CD4-positive, alpha-beta T cell treated with Interleukin-15 for 1 hour (primary cell): ENCODE measurements at regions not wholly inside any gene's neighbourhood (a gene's known extent, or its start where the extent isn't known, plus 50 kb on each side); places are given as distances from the start of the nearest gene placed in this dataset.

ENCODE experiments used
- DNase-seq: peaks from one replicate; pipeline ENCODE4 v3.0.0-alpha.2; 2020

GRCh38 chr12:98296462-98297079, 218.8 kb upstream of the TMPO start:
- no peak for DNase-seq

DNA sequence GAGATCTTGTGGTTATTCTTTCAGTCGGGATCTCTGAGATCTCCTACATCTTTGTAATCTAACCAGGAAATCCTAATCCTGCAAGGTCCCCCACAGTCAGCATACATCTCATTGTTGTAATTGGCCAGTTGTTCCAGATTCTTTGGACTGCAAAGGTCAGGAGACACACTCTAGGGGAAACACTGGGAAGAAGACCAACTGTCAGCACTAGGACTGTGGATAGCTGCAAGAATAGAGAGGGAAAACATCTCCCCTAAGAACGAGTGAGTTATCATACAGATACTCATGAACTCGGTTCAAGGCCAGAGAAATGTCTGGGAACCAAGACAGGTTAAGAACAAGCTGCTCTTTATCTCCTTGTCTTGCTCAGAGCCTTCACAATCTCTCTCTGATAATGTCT, 217.9 kb upstream of the TMPO start:
- DNase-seq = no peak

DNA sequence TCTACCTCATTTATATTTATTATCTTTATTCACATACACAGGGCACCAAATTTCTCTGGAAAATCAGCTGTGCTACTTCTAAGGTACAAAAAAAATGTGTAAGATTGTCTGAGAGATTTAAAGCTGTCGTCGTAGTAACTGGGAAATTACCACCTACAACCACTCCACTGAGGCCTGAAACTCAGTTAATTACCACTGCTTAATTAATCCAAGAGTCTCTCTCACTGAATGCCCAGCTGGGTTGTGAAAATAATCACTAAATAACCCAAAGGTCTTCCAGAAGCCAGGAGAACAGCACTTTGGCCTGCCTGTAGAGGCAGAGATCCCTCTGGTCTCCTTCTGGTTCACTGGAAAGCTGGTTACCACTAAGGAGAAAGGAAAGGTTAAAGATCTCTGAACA, 207.2 kb upstream of the TMPO start:
- no peak for DNase-seq

DNA sequence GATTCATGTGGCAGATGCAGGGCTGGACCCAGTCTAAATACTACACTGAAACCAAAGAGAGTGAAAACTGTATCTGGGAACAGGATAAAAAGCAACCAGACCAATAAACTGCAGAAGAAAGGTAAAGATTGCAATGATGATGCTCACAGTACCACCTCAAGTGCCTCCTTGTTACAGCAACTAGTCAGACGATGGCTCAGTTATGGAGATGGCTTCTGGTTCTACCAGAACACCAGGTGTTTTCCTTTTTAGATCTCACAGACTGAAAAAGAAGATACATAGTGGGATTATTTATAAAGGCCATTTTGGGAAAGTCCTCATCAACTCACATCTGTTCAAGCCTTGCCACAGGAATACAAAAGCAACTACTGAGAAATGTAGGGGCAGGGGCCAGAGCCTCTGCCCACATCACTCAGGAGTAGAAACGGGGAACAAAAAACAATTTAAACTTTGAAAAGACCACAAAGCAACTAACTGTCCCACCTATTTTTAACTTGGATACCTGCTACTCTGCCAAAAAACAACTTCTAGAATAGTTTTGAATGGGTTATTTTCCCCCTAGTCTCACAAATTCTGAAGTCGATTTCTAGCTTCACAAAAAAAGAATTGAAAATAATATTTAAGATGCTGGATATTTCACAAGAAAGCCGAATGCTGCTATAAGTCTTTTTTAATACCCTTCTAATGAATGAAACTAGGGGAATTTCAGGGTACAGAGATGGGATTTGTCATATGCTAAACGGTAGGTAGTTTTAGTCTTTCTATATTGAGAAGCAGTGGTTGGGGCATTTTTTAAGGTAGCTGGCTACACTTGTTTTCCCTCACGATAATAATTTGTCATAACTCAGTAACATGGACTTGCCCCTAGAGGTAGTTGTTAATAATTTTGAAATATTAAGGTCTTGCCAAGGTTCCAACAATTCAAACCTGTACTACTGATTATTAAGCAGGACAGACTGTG, 197.2 kb upstream of the TMPO start:
- no peak for DNase-seq

GRCh38 chr12:98319716-98320425, 195.5 kb upstream of the TMPO start:
- no peak for DNase-seq

GRCh38 chr12:98325003-98325402, 190.4 kb upstream of the TMPO start:
- no peak for DNase-seq

GRCh38 chr12:98328467-98328866, 186.9 kb upstream of the TMPO start:
- DNase-seq = no peak

GRCh38 chr12:98329589-98329988, 185.8 kb upstream of the TMPO start:
- DNase-seq = no peak

DNA sequence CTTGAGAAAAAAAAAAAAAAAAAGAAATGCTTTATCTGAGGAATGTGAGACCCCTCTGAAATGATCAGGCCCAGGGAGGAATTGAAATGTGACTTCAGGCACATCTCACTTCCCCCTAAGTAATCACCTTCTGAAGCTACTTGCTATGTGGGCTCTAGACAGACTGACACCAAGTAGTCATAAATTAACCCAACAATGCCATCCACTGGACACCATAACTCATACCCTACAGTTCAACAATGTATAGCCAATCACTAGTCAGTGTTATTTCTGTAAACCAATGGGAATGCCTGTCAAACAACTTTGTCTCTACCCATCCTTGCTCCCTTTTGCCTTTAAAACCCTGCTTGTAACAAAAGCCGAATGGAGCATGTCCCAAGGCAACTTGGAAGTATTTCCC, 182.7 kb upstream of the TMPO start:
- DNase-seq = no peak

GRCh38 chr12:98334768-98335167, 180.6 kb upstream of the TMPO start:
- no peak for DNase-seq

GRCh38 chr12:98341026-98341425, 174.4 kb upstream of the TMPO start:
- no peak for DNase-seq

DNA sequence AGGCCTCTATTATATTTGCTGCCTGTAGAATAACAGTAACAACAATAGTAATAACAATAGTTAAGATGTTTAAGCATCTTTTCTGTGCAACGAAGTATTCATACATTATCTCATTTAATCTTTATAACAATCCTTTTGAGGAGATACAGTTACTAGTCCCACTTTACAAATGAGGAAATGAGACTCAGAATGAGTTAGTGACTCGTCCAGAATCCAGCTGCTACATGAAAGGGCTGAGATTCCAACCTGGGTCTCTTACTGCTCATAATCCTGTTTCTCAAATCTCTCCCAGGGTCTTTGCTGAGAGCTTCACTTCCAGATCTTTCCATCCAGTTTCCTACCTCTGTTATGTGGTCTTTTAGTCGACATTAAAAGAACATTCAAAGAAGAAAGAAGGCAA, 173.7 kb upstream of the TMPO start:
- no peak for DNase-seq

DNA sequence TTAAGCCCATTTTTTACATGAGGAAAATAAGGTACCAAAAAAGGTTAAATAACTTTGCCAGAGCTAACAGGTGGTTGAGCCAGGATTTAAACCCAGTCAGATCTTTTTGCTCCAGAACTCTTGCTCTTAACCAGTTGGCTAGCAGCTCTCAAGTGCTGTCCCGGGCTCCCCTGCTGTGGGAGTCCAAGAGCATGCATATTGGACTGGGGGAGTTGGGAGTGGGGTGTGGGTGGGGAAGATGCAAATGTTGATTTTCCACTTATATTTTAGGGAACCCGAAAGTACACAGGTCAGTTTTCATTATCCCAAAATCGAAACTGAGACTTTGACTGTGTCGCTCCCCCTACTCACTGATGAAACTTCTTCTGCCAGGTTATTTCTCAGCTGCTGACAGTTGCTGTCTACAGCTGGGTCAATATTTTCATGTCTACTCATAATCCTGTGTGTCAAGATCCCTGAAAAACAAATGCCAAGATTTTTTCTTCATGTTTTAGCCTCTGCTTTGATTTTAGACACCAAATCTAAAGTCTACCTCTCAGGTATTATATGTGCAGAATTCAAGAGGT, 172.3 kb upstream of the TMPO start:
- no peak for DNase-seq

GRCh38 chr12:98344046-98344930, 171.1 kb upstream of the TMPO start:
- no peak for DNase-seq

DNA sequence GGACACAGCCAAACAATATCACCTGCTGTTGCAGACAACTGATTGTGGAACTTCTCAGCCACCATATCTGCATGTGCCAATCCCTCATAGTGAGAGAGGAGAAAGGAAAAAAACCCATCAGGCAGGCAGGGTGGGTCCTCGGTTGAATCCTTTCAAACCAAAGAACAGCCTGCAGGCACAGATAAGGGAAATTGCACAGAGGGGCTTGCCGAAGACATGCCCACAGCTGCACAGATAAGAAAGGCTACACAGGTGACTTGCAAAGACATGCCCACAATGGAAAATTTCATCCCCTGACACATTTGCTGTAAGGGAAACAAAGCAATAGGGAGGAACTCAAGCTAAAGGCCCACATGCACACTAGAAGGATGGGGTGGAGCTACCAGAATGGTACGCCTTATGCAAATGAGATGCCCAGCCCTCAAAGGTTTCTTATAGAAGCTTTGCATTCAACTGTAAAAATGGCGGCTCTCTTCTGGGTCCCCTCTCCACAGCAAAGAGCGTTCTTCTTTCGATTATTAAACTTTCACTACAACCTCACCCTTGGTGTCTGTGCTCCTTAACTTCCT, 170.0 kb upstream of the TMPO start:
- no peak for DNase-seq

GRCh38 chr12:98351089-98351488, 164.3 kb upstream of the TMPO start:
- no peak for DNase-seq

GRCh38 chr12:98351784-98352183, 163.6 kb upstream of the TMPO start:
- no peak for DNase-seq

- DNase-seq = no peak
These were observed 163.1 kb upstream of the TMPO start for GRCh38 chr12:98352218-98352811.

DNA sequence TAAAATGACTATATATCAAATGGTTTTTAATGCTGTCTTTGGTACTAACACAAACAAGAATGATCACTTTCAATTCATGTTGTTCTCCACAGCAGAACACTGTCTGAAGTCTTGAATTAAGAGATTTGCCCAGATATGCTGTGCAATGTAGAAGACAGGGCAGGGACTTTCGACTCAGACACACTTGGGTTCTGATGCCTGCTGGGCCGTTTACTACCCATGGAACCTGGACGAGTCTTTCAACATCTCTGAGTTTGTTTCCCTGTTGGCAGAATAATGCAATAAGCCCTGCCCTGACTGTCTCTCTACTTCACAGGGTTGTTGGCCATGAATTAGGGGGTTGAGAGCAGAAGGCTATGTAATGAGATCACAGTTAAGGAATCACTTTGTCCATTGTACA, 162.6 kb upstream of the TMPO start:
- no peak for DNase-seq

DNA sequence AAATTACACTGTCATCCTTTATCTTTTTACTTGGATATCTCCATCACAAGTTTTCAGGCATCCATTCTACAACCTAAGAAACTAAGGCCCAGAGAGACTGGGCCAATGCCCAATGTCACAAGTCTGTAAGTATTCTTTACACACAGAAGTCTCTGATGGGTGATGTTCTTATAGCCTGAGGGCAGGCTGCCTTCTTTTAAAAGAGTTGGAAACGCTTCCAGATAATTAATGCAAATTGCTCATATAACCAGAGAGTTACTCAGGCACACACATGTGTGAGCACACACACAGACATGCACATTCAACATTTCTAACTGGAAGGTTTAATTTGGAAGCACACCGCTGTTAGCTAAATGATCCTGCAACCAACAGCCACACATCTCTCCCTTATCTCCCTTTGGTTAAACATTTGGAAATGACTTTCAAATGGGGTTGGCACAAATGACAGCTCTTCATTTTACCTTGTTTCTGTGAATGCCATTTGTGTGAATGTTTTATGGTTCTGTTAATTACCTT, 160.8 kb upstream of the TMPO start:
- no peak for DNase-seq

GRCh38 chr12:98355322-98355721, 160.1 kb upstream of the TMPO start:
- DNase-seq = no peak
